ENCODE measurements at regions not wholly inside any gene's neighbourhood (a gene's known extent, or its start where the extent isn't known, plus 50 kb on each side); places are given as distances from the start of the nearest gene placed in this dataset.

DNA sequence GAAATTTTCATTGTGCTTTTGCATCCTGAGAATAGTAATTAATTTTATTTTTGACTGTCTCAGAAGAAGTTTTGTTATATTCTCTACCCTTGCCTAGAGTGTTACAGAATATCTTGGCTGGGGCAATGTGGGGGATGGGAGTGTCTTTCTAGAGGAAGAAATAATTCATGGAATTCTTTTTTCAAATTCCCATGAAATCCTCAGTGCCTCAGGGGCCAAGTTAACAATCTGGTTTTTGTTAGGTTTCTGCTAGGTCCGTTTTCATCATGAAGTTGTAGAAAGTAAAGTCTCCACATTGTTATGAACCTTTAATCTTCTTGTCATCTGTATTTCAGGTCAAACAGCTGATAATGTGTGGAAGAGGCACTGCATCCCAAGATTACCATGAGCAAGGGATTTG, 145.6 kb upstream of the GYPC start:
- no peak for TF ChIP-seq CTCF (IDR thresholded peaks at IDR 0.05)
- no peak for TF ChIP-seq POLR2A (IDR thresholded peaks at IDR 0.05)
- TF ChIP-seq POLR2AphosphoS5 (IDR thresholded peaks at IDR 0.05; ENCODE audit: insufficient read depth in 1 of 2, low read depth in 1 of 2): no peak
